Keratinocyte (primary cell): ENCODE measurements at regions not wholly inside any gene's neighbourhood (a gene's known extent, or its start where the extent isn't known, plus 50 kb on each side); places are given as distances from the start of the nearest gene placed in this dataset.

Source experiments
- DNase-seq: peaks from one replicate; pipeline ENCODE4 v3.0.0-alpha.2; 2011; ENCODE audit warnings: low read depth, missing footprints, low spot score
- FAIRE-seq: peaks from 2 replicates; lab custom pipeline; 2011; peaks lifted over from hg19 to GRCh38; lab: Jason Lieb, UNC
- H2AFZ ChIP-seq: 2 replicates; pipeline ENCODE4 v1.6.0; 2012; ENCODE audit warnings: low read length, control low read depth, inconsistent platforms; ENCODE audit not compliant: control insufficient read depth
- H3K27ac ChIP-seq: 2 replicates; pipeline ENCODE4 v1.5.1; 2011; ENCODE audit warnings: low read length; ENCODE audit not compliant: control insufficient read depth, insufficient read depth
- H3K27me3 ChIP-seq: 3 replicates; pipeline ENCODE4 v1.6.0; 2011; ENCODE audit warnings: low read length; ENCODE audit not compliant: control insufficient read depth, insufficient read depth; ENCODE audit errors: extremely low read depth
- H3K36me3 ChIP-seq, 2 experiments: 2 replicates in 1 of 2; 3 replicates in 1 of 2; pipeline ENCODE4 v1.5.1; 2011; ENCODE audit warnings: low read length in 2 of 2, mild to moderate bottlenecking in 1 of 2; ENCODE audit not compliant: control insufficient read depth in 2 of 2, insufficient read depth in 2 of 2; ENCODE audit errors: extremely low read depth in 1 of 2
- H3K4me1 ChIP-seq: 3 replicates; pipeline ENCODE4 v1.5.1; 2011; ENCODE audit warnings: low read length; ENCODE audit not compliant: control insufficient read depth, insufficient read depth; ENCODE audit errors: extremely low read depth
- H3K4me2 ChIP-seq: 3 replicates; pipeline ENCODE4 v1.6.0; 2011; ENCODE audit warnings: low read depth, low read length; ENCODE audit not compliant: control insufficient read depth, insufficient read depth; ENCODE audit errors: extremely low read depth
- H3K4me3 ChIP-seq, 3 experiments: fragments of 200-600 bp in 1 of 3; sonication (generic) in 1 of 3; 2 replicates in 2 of 3; 3 replicates in 1 of 3; pipeline ENCODE4 v1.5.1; 2011 to 2016; ENCODE audit warnings: low read length in 3 of 3, mild to moderate bottlenecking in 3 of 3, control low read depth in 2 of 3, inconsistent platforms in 1 of 3, low read depth in 1 of 3, mixed read lengths in 1 of 3, mixed run types in 1 of 3, moderate library complexity in 1 of 3; ENCODE audit not compliant: control insufficient read depth in 2 of 3, insufficient read depth in 2 of 3; ENCODE audit errors: extremely low read depth in 1 of 3
- H3K79me2 ChIP-seq: 2 replicates; pipeline ENCODE4 v1.6.0; 2012; ENCODE audit warnings: low read length; ENCODE audit not compliant: control insufficient read depth, insufficient read depth
- H3K9ac ChIP-seq: 3 replicates; pipeline ENCODE4 v1.6.0; 2011; ENCODE audit warnings: low read length; ENCODE audit not compliant: control insufficient read depth, insufficient read depth; ENCODE audit errors: extremely low read depth
- H3K9me1 ChIP-seq: 3 replicates; pipeline ENCODE4 v1.6.0; 2011; ENCODE audit warnings: low read length; ENCODE audit not compliant: control insufficient read depth, insufficient read depth; ENCODE audit errors: extremely low read depth
- H3K9me3 ChIP-seq: 2 replicates; pipeline ENCODE4 v1.5.1; 2012; ENCODE audit warnings: low read depth, low read length; ENCODE audit not compliant: control insufficient read depth
- H4K20me1 ChIP-seq: 3 replicates; pipeline ENCODE4 v1.6.0; 2011; ENCODE audit warnings: low read length; ENCODE audit not compliant: control insufficient read depth, insufficient read depth; ENCODE audit errors: extremely low read depth
- CTCF ChIP-seq, 3 experiments: IDR thresholded peaks in 1 of 3; conservative IDR thresholded peaks in 1 of 3; optimal IDR thresholded peaks in 1 of 3; 2 replicates in 2 of 3; 3 replicates in 1 of 3; pipeline versions ENCODE3 to v1.5.1; 2011; ENCODE audit warnings: low read length in 3 of 3, mild to moderate bottlenecking in 3 of 3, moderate library complexity in 2 of 3, control low read depth in 1 of 3, inconsistent platforms in 1 of 3; ENCODE audit not compliant: insufficient read depth in 2 of 3; ENCODE audit errors: extremely low read depth in 1 of 3
- EZH2 ChIP-seq: IDR thresholded peaks from one replicate; pipeline ENCODE4 v1.6.1; 2012; ENCODE audit warnings: inconsistent platforms, mild to moderate bottlenecking, low read length, moderate library complexity
- dilution Hi-C: fragments of 300-500 bp; cut with MboI; formaldehyde crosslinking; loops from one replicate; pipeline ENCODE4 v1.7.0; 2020; ENCODE audit warnings: low sequenced_read_pairs; ENCODE audit not compliant: extremely low pct_ligation_motif_present

DNA sequence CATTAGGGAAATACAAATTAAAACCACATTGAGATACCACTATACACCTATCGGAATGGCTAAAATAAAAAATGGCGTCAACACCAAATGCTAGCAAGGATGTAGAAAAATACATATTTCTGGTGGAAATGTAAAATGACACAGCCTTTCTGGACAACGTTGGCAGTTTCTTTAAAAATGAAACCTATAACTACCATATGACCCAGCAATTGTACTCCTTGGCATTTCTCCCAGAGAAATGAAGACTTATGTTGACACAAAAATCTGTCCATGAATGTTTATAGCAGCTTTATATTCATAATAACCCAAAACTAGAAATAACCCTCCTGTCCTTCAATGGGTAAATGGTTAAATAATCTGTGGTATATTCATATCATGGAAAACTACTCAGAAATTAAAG lies 188.7 kb upstream of the RAD23B start:
- Histone ChIP-seq H3K27me3 (no peaks in the 10 kb centered on the region), H2AFZ (no peak overlapping the region), H3K27ac (no peak overlapping the region), H3K4me3 (no peak overlapping the region), H3K9me1 (no peaks in the 10 kb centered on the region), H3K4me1 (no peaks in the 10 kb centered on the region), H3K36me3 (no peaks in the 10 kb centered on the region), H3K9me3 (no peaks in the 10 kb centered on the region), H3K4me2 (no peak overlapping the region), H3K9ac (no peak overlapping the region), H4K20me1 (no peaks in the 10 kb centered on the region), H3K79me2 (no peaks in the 10 kb centered on the region)
- dilution Hi-C loops, result no loop called here
- DNase-seq (no peak), FAIRE-seq (no peak)
- TF ChIP-seq EZH2 (no peak), CTCF (optimal IDR thresholded peaks at IDR 0.05 in 1 of 3, IDR thresholded peaks at IDR 0.05 in 1 of 3, conservative IDR thresholded peaks at IDR 0.05 in 1 of 3; ENCODE audit: extremely low read depth in 1 of 3, insufficient read depth in 2 of 3, low read length in 3 of 3) (no peak)

GRCh38 chr9:107100591-107100990 lies 182.5 kb upstream of the RAD23B start:
- TF ChIP-seq EZH2 (no peak), CTCF (optimal IDR thresholded peaks at IDR 0.05 in 1 of 3, IDR thresholded peaks at IDR 0.05 in 1 of 3, conservative IDR thresholded peaks at IDR 0.05 in 1 of 3; ENCODE audit: extremely low read depth in 1 of 3, insufficient read depth in 2 of 3, low read length in 3 of 3) (no peak)
- no peaks in the 10 kb centered on the region for H3K9me1 ChIP-seq
- no peaks in the 10 kb centered on the region for H3K4me1 ChIP-seq
- no peak overlapping the region for H3K9ac ChIP-seq
- H3K27ac ChIP-seq, result no peak overlapping the region
- DNase-seq (no peak), FAIRE-seq (no peak)
- H3K4me2 ChIP-seq, result no peak overlapping the region
- no peaks in the 10 kb centered on the region for H3K9me3 ChIP-seq
- peaks cover 8% of the 10 kb centered on the region for H3K27me3 ChIP-seq
- H3K79me2 ChIP-seq, result no peaks in the 10 kb centered on the region
- H2AFZ ChIP-seq, result no peak overlapping the region
- no peak overlapping the region for H3K4me3 ChIP-seq
- dilution Hi-C loops, result no loop called here
- no peaks in the 10 kb centered on the region for H4K20me1 ChIP-seq
- H3K36me3 ChIP-seq, result no peaks in the 10 kb centered on the region
